Activated CD8-positive, alpha-beta T cell treated with anti-CD3 and anti-CD28 coated beads for 36 hours (primary cell): ENCODE measurements at regions not wholly inside any gene's neighbourhood (a gene's known extent, or its start where the extent isn't known, plus 50 kb on each side); places are given as distances from the start of the nearest gene placed in this dataset.

Experiments used
- ATAC-seq: fragments of 200-7000 bp; cut with Tn5 transposase; one replicate; pipeline ENCODE4 v1.10.0; 2021; ENCODE audit warnings: mild to moderate bottlenecking, moderate library complexity
- CTCF ChIA-PET: fragments of 350-600 bp; sonication (Branson Sonifier 250); formaldehyde crosslinking; loops from one replicate; lab custom pipeline; 2021; ENCODE audit warnings: antibody characterized with exemption; lab: Charles Lee
- POLR2A ChIA-PET: fragments of 350-600 bp; sonication (Branson Sonifier 250); formaldehyde crosslinking; loops from one replicate; lab custom pipeline; 2021; ENCODE audit warnings: antibody characterized with exemption; lab: Charles Lee
- DNase-seq: peaks from one replicate; pipeline ENCODE4 v3.0.0-alpha.2; 2020
- H3K27ac Mint-ChIP-seq: one replicate; pipeline ENCODE4 v1.8.0; 2021; ENCODE audit warnings: mild to moderate bottlenecking, mixed read lengths
- H3K27me3 Mint-ChIP-seq: one replicate; pipeline ENCODE4 v1.8.0; 2021; ENCODE audit warnings: mixed read lengths
- H3K36me3 Mint-ChIP-seq: one replicate; pipeline ENCODE4 v1.8.0; 2021; ENCODE audit warnings: low read depth, mixed read lengths
- H3K4me1 Mint-ChIP-seq: one replicate; pipeline ENCODE4 v1.8.0; 2021; ENCODE audit warnings: low read depth, mixed read lengths
- H3K4me3 Mint-ChIP-seq: one replicate; pipeline ENCODE4 v1.8.0; 2021; ENCODE audit warnings: mild to moderate bottlenecking, moderate library complexity, mixed read lengths
- H3K9me3 Mint-ChIP-seq: one replicate; pipeline ENCODE4 v1.8.0; 2021; ENCODE audit warnings: mixed read lengths
- CTCF ChIP-seq: fragments of 200-600 bp; IDR thresholded peaks from one replicate; pipeline ENCODE4 v1.8.0; 2022; ENCODE audit warnings: antibody characterized with exemption, mild to moderate bottlenecking
- intact Hi-C: fragments of 100-400 bp; cut with micrococcal nuclease; formaldehyde crosslinking; loops from one replicate; pipeline ENCODE4 v1.10.0; 2022

- ChIA-PET POLR2A (no interaction called here), CTCF (no interaction called here)
- Mint-ChIP-seq H3K36me3 (no peaks in the 10 kb centered on the region), H3K27ac (no peak overlapping the region), H3K27me3 (peaks cover 3% of the 10 kb centered on the region), H3K4me3 (no peak overlapping the region), H3K4me1 (no peaks in the 10 kb centered on the region), H3K9me3 (no peaks in the 10 kb centered on the region)
- DNase-seq (no peak), ATAC-seq (no peak)
- intact Hi-C loops: no loop called here
- no peak for TF ChIP-seq CTCF
These were observed 297.4 kb upstream of the TLE3 start for GRCh38 chr15:70395164-70395563.

GRCh38 chr15:70390723-70391122, 293.0 kb upstream of the TLE3 start:
- H3K27ac Mint-ChIP-seq: no peak overlapping the region
- no peaks in the 10 kb centered on the region for H3K4me1 Mint-ChIP-seq
- DNase-seq (no peak), ATAC-seq (no peak)
- ChIA-PET POLR2A (no interaction called here), CTCF (interaction anchor here (1.5 to 1.7 kb wide), 3 partner anchors 10 to 76 kb away, joined by 4 to 6 read pairs (median 4); no protein-coding TSS in a partner anchor)
- intact Hi-C loops: no loop called here
- no peak overlapping the region for H3K4me3 Mint-ChIP-seq
- no peak for TF ChIP-seq CTCF
- no peaks in the 10 kb centered on the region for H3K27me3 Mint-ChIP-seq
- H3K36me3 Mint-ChIP-seq: no peaks in the 10 kb centered on the region
- H3K9me3 Mint-ChIP-seq: no peaks in the 10 kb centered on the region

DNA sequence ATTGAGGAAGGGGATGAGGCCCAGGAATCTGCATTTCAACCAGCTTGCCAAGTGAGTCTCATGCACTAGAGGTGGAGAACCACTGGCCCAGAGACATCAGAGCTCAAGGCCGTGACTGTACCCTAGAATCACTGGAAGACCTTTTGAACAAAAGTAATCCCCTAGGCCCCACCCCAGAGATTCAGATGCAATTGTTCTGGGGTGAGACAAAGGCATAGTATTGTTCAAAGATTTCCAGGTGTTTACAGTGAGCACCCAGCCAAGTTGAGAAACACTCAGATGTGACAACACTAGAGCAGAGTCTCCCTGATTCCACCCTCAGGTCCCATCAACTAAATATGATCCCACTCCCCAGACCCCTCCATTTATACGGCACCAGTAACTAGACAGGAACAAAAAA, 290.3 kb upstream of the TLE3 start:
- no peak for ATAC-seq
- Mint-ChIP-seq H3K4me3 (no peak overlapping the region), H3K36me3 (no peaks in the 10 kb centered on the region), H3K4me1 (no peaks in the 10 kb centered on the region), H3K27me3 (no peaks in the 10 kb centered on the region), H3K9me3 (no peaks in the 10 kb centered on the region), H3K27ac (no peak overlapping the region)
- POLR2A ChIA-PET: no interaction called here
- no peak for TF ChIP-seq CTCF
- intact Hi-C loops: no loop called here
- CTCF ChIA-PET: no interaction called here
- DNase-seq: no peak

DNA sequence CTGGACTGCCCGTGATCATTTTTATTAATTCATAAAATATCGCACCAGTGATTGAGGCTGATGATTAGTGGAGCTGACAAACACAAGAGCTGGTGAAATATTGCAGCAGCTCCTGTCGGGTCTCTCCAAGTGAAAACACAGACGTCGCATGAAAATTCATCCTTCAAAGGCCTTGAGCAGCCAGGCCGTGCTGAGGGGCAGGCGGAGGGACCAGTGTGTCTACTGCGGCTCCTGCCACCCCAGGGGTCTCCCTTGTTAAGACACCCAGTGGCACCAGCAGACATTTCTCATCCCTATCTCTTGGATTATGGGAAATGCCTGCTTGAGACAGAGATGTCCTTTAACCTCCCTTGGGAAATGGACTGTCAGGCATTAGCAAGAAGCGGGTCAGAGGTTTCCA, 289.4 kb upstream of the TLE3 start:
- CTCF ChIA-PET: interaction anchor here (1.0 kb wide), 1 partner anchor 47 kb away, joined by 3 read pairs; no protein-coding TSS in a partner anchor
- no peak for ATAC-seq
- H3K27ac Mint-ChIP-seq: no peak overlapping the region
- H3K4me1 Mint-ChIP-seq: no peaks in the 10 kb centered on the region
- no peaks in the 10 kb centered on the region for H3K27me3 Mint-ChIP-seq
- DNase-seq: no peak
- TF ChIP-seq CTCF: no peak
- H3K9me3 Mint-ChIP-seq: peaks cover under 1% of the 10 kb centered on the region
- no peak overlapping the region for H3K4me3 Mint-ChIP-seq
- intact Hi-C loops: no loop called here
- POLR2A ChIA-PET: no interaction called here
- H3K36me3 Mint-ChIP-seq: no peaks in the 10 kb centered on the region

DNA sequence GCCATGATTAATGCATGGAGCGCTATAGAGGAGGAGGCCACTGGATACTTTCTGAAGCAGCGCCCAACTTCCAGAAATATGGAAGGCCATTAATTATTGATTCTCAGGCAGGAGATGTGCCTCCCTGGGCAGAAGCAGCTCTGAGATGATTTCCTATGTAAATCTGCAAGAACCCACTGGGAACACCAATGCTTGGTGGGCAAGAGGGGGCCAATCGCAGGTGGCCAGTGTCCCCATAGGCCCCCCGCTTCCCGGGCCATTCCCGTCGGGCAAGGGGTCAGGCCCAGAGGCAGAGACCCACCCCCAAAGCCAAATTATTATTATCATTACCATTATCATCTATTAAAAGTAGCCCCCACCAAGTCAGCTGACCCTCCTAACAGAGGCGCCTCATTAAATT, 288.0 kb upstream of the TLE3 start:
- Mint-ChIP-seq H3K27me3 (no peaks in the 10 kb centered on the region), H3K4me1 (no peaks in the 10 kb centered on the region), H3K9me3 (peaks cover 4% of the 10 kb centered on the region), H3K27ac (no peak overlapping the region), H3K4me3 (no peak overlapping the region), H3K36me3 (no peaks in the 10 kb centered on the region)
- DNase-seq: no peak
- ChIA-PET CTCF (no interaction called here), POLR2A (no interaction called here)
- intact Hi-C loops: no loop called here
- TF ChIP-seq CTCF: no peak
- no peak for ATAC-seq
